CD8-positive, alpha-beta memory T cell (primary cell): ENCODE measurements at regions not wholly inside any gene's neighbourhood (a gene's known extent, or its start where the extent isn't known, plus 50 kb on each side); places are given as distances from the start of the nearest gene placed in this dataset.

ENCODE experiments used
- CTCF ChIA-PET: fragments of 350-600 bp; sonication (Branson Sonifier 250); formaldehyde crosslinking; loops from one replicate; lab custom pipeline; 2021; ENCODE audit warnings: antibody characterized with exemption; lab: Charles Lee
- POLR2A ChIA-PET: fragments of 350-600 bp; sonication (Branson Sonifier 250); formaldehyde crosslinking; loops from one replicate; lab custom pipeline; 2021; ENCODE audit warnings: antibody characterized with exemption; lab: Charles Lee
- DNase-seq, 5 donors: peaks; one replicate each; pipeline versions ENCODE4 v3.0.0 to v3.0.0-alpha.2; 2020 to 2022; ENCODE audit warnings: mixed read lengths in 1 of 5
- H3K27ac ChIP-seq: one replicate; pipeline ENCODE4 v1.7.0; 2013; ENCODE audit warnings: low read depth, mild to moderate bottlenecking, low read length, moderate library complexity
- H3K27me3 ChIP-seq: 2 replicates; pipeline ENCODE4 v1.7.0; 2013; ENCODE audit warnings: low read length, mild to moderate bottlenecking; ENCODE audit not compliant: insufficient read depth, poor library complexity, severe bottlenecking
- H3K36me3 ChIP-seq: 2 replicates; pipeline ENCODE4 v1.7.0; 2013; ENCODE audit warnings: mild to moderate bottlenecking, low read length, moderate library complexity; ENCODE audit not compliant: insufficient read depth
- H3K4me1 ChIP-seq: 2 replicates; pipeline ENCODE4 v1.7.0; 2013; ENCODE audit warnings: mild to moderate bottlenecking, low read length, moderate library complexity; ENCODE audit not compliant: insufficient read depth
- H3K4me3 ChIP-seq: 2 replicates; pipeline ENCODE4 v1.7.0; 2013; ENCODE audit warnings: mild to moderate bottlenecking, low read length
- H3K9me3 ChIP-seq: 2 replicates; pipeline ENCODE4 v1.7.0; 2013; ENCODE audit warnings: mild to moderate bottlenecking, low read length
- H3K27ac Mint-ChIP-seq, 8 donors: one replicate each; pipeline ENCODE4 v1.8.0; 2020 to 2021; ENCODE audit warnings: mixed read lengths in 8 of 8, mild to moderate bottlenecking in 6 of 8, inconsistent platforms in 3 of 8, moderate library complexity in 3 of 8
- H3K27me3 Mint-ChIP-seq, 2 donors: one replicate each; pipeline ENCODE4 v1.8.0; 2020 to 2021; ENCODE audit warnings: mixed read lengths in 2 of 2, mild to moderate bottlenecking in 1 of 2, moderate library complexity in 1 of 2
- H3K36me3 Mint-ChIP-seq, 3 donors: one replicate each; pipeline ENCODE4 v1.8.0; 2020 to 2021; ENCODE audit warnings: mixed read lengths in 3 of 3, inconsistent platforms in 1 of 3, mild to moderate bottlenecking in 1 of 3
- H3K4me1 Mint-ChIP-seq, 3 donors: one replicate each; pipeline ENCODE4 v1.8.0; 2020 to 2021; ENCODE audit warnings: mixed read lengths in 3 of 3, inconsistent platforms in 1 of 3, mild to moderate bottlenecking in 1 of 3
- H3K4me3 Mint-ChIP-seq, 7 donors: one replicate each; pipeline ENCODE4 v1.8.0; 2020 to 2021; ENCODE audit warnings: mixed read lengths in 7 of 7, mild to moderate bottlenecking in 6 of 7, moderate library complexity in 4 of 7, inconsistent platforms in 2 of 7
- H3K9me3 Mint-ChIP-seq, 5 donors: one replicate each; pipeline ENCODE4 v1.8.0; 2020 to 2022; ENCODE audit warnings: mixed read lengths in 5 of 5, mild to moderate bottlenecking in 3 of 5, moderate library complexity in 2 of 5, inconsistent platforms in 1 of 5

DNA sequence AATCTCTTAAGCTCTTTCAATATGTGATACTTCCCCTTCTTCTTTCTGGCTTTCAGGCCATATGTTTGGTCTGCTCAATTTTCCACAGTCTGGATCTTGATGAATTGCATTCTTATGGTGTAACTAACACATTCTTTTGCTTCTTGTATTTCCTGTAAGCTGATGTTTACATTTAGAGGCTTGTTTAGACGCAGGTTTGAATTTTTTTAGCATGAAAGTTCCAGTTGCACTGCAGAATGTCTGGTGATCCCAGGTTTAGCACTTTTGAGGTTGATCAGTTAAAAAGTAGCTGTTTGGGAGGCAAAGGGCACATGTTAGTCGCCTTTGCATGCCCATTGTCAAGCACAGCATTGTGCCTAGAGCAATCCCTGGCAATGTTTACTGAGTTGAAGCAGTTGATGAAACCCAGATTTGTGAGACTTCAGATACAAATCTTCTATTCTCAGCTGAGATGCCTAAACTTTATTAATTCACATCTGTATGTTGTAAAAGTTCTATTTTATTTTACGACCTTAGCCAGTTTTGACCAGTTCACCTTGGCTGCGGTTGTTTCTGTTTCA is 59.6 kb upstream of the SPATA31C2 start:
- peaks cover 5 to 39% of the 10 kb centered on the region in 2 donors for H3K27me3 Mint-ChIP-seq
- H3K27ac Mint-ChIP-seq: no peak overlapping the region
- DNase-seq: no peak
- H3K36me3 Mint-ChIP-seq: peaks cover 0 to 2% (median 0%) of the 10 kb centered on the region in 3 donors
- H3K4me1 Mint-ChIP-seq: no peaks in the 10 kb centered on the region
- Histone ChIP-seq H3K27ac (no peak overlapping the region), H3K36me3 (no peaks in the 10 kb centered on the region), H3K27me3 (no peaks in the 10 kb centered on the region), H3K4me3 (no peak overlapping the region), H3K9me3 (no peaks in the 10 kb centered on the region), H3K4me1 (no peaks in the 10 kb centered on the region)
- H3K4me3 Mint-ChIP-seq: no peak overlapping the region
- CTCF ChIA-PET: no interaction called here
- H3K9me3 Mint-ChIP-seq: no peaks in the 10 kb centered on the region
- POLR2A ChIA-PET: no interaction called here

DNA sequence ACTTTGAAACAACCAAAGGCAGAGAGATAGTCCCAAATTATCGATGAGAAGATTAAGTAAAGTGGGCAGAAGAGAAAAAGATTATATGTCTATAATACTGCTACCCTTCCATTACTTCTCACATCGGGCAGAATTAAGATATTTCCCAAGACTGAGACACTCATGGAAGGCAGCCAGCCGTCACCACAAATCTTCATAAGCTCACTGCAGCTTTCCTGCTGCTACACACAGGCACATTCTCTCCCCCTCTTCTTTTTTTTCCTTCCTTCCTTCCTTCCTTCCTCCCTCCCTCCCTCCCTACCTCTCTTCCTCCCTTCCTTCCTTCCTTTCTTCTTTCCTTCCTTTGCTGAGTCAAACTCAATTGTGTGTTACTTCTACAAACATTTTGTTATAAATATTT is 58.7 kb upstream of the SPATA31C2 start:
- no peak overlapping the region for H3K4me3 ChIP-seq
- H3K27ac Mint-ChIP-seq: no peak overlapping the region
- H3K27ac ChIP-seq: no peak overlapping the region
- DNase-seq: no peak
- H3K4me1 Mint-ChIP-seq: no peaks in the 10 kb centered on the region
- no peak overlapping the region for H3K4me3 Mint-ChIP-seq
- no peaks in the 10 kb centered on the region for H3K9me3 Mint-ChIP-seq
- ChIA-PET POLR2A (no interaction called here), CTCF (no interaction called here)
- no peaks in the 10 kb centered on the region for H3K27me3 ChIP-seq
- H3K9me3 ChIP-seq: no peaks in the 10 kb centered on the region
- no peaks in the 10 kb centered on the region for H3K36me3 ChIP-seq
- peaks cover 0 to 2% (median 0%) of the 10 kb centered on the region in 3 donors for H3K36me3 Mint-ChIP-seq
- H3K4me1 ChIP-seq: no peaks in the 10 kb centered on the region
- H3K27me3 Mint-ChIP-seq: peaks cover 7 to 43% of the 10 kb centered on the region in 2 donors

DNA sequence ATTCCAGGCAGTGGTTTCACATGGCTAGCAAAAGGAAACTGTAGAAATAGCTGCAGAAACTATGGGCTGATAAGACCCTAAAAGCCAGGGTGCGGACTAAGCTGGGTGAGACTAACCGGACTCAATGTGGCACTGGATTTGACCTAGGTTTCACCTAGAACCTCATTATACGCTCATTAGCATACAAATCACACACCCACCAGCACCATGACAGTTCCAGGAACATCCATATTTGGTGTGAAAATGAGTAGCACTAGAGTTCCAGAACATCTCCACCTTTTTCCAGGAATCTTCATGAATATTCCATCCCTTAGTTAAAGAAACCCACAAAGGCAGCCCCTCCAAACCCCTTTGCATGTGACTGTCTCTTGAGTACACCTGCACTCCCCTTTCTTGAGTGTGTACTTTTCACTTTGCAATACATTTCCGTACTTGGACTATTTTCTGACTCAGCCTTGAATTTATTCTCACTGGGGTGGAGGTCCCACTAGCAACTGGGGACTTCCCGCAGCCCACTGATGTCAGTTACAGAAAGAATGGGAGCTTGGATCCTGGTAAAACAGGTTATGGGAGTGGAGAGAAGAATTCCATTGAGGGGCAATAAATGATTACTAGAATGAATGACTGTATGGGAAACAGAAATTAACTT is 58.0 kb upstream of the SPATA31C2 start:
- ChIA-PET CTCF (no interaction called here), POLR2A (no interaction called here)
- Mint-ChIP-seq H3K4me3 (no peak overlapping the region), H3K4me1 (no peaks in the 10 kb centered on the region), H3K36me3 (peaks cover 0 to 2% (median 0%) of the 10 kb centered on the region in 3 donors), H3K9me3 (no peaks in the 10 kb centered on the region), H3K27ac (no peak overlapping the region), H3K27me3 (peaks cover 7 to 41% of the 10 kb centered on the region in 2 donors)
- Histone ChIP-seq H3K9me3 (no peaks in the 10 kb centered on the region), H3K4me1 (no peaks in the 10 kb centered on the region), H3K36me3 (no peaks in the 10 kb centered on the region), H3K27me3 (peaks cover 3% of the 10 kb centered on the region), H3K4me3 (no peak overlapping the region), H3K27ac (no peak overlapping the region)
- DNase-seq: no peak

DNA sequence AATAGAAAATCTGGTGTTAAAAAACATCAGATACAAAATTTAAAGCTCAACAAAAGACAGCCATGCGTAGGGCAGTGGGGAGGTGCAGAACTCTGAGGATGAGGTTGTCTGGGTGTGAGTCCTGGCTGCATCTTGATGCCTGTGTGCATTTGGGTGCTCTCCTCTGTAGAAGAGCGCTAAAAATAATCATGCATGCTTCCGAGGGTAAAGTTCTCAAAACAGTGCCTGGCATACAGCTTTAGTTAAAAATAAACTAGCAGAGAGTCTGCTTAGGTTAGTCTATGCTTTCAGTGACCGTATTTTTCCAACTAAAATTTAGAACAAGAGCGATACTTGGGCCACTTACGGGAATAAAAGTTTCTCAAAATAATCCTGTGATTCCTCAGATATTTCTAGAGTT is 55.5 kb upstream of the SPATA31C2 start:
- no peak overlapping the region for H3K4me3 Mint-ChIP-seq
- H3K27ac Mint-ChIP-seq: no peak overlapping the region
- POLR2A ChIA-PET: no interaction called here
- peaks cover 0 to 2% (median 0%) of the 10 kb centered on the region in 3 donors for H3K36me3 Mint-ChIP-seq
- no peaks in the 10 kb centered on the region for H3K36me3 ChIP-seq
- H3K27ac ChIP-seq: no peak overlapping the region
- peaks cover 0 to 11% (median 9%) of the 10 kb centered on the region in 5 donors for H3K9me3 Mint-ChIP-seq
- H3K4me3 ChIP-seq: no peak overlapping the region
- no peaks in the 10 kb centered on the region for H3K9me3 ChIP-seq
- H3K27me3 ChIP-seq: peaks cover 3% of the 10 kb centered on the region
- peaks cover 7 to 49% of the 10 kb centered on the region in 2 donors for H3K27me3 Mint-ChIP-seq
- no peak for DNase-seq
- no peaks in the 10 kb centered on the region for H3K4me1 Mint-ChIP-seq
- CTCF ChIA-PET: no interaction called here
- no peaks in the 10 kb centered on the region for H3K4me1 ChIP-seq

DNA sequence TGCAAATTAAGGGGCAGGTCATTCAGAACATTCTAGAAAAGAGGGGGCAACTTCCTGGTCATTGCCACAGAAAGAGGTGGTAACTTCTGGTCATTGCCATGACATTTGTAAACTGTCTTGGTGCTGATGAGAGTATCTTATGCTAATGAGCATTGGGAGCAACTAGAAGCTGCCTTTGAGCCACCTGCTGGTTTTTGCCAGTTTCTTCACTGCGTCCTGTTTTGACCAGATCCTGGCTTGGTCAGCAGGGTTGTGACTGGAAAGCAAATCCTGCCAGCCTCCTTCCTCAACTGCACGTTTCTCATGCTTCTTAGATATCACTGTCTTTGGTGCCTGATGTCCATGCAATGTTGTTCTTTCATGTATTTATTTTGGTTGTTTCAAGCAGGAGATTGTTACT is 53.2 kb upstream of the SPATA31C2 start:
- Histone ChIP-seq H3K4me3 (no peak overlapping the region), H3K27me3 (peaks cover 3% of the 10 kb centered on the region), H3K36me3 (no peaks in the 10 kb centered on the region), H3K4me1 (no peaks in the 10 kb centered on the region), H3K27ac (no peak overlapping the region), H3K9me3 (no peaks in the 10 kb centered on the region)
- no peak for DNase-seq
- Mint-ChIP-seq H3K4me1 (no peaks in the 10 kb centered on the region), H3K27ac (no peak overlapping the region), H3K36me3 (peaks cover 0 to 2% (median 0%) of the 10 kb centered on the region in 3 donors), H3K4me3 (no peak overlapping the region), H3K9me3 (peaks cover 0 to 11% (median 9%) of the 10 kb centered on the region in 5 donors), H3K27me3 (peaks cover 9 to 44% of the 10 kb centered on the region in 2 donors)
- POLR2A ChIA-PET: no interaction called here
- CTCF ChIA-PET: no interaction called here

DNA sequence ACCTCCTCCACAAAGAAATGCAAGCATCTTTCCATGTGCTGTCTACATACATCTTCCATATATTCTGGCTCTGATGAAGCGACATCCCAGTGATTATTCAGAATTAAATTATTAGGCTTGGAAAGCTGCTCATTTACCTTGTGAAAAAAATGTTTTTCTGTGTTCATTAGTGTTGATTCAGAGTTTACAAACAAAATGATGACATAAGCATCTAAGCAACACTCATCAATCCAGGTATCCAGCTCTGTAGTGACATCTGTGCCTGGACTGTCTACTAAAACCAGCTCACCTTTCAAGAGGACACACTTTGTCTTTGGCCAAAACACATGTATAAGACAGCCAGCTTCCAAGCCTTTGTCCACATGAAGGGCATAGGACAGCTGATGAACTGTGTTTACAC is 51.1 kb upstream of the SPATA31C2 start:
- Mint-ChIP-seq H3K27me3 (peaks cover 17 to 48% of the 10 kb centered on the region in 2 donors), H3K4me3 (no peak overlapping the region), H3K27ac (no peak overlapping the region), H3K4me1 (no peaks in the 10 kb centered on the region), H3K9me3 (peaks cover 0 to 11% (median 9%) of the 10 kb centered on the region in 5 donors), H3K36me3 (peaks cover 0 to 2% (median 0%) of the 10 kb centered on the region in 3 donors)
- ChIA-PET CTCF (no interaction called here), POLR2A (no interaction called here)
- no peaks in the 10 kb centered on the region for H3K9me3 ChIP-seq
- H3K27ac ChIP-seq: no peak overlapping the region
- H3K36me3 ChIP-seq: no peaks in the 10 kb centered on the region
- no peak overlapping the region for H3K4me3 ChIP-seq
- peaks cover 3% of the 10 kb centered on the region for H3K27me3 ChIP-seq
- no peak for DNase-seq
- H3K4me1 ChIP-seq: no peaks in the 10 kb centered on the region
